CD4-positive, alpha-beta T cell treated with Interleukin-4 for 4 hours (primary cell): ENCODE measurements at regions not wholly inside any gene's neighbourhood (a gene's known extent, or its start where the extent isn't known, plus 50 kb on each side); places are given as distances from the start of the nearest gene placed in this dataset.
"Not testable (repeated sequence)": the region's sequence is repeated elsewhere in the genome, so short reads cannot be mapped to it uniquely, and the experiment has no call there.

ENCODE experiments used
- DNase-seq: peaks from one replicate; pipeline ENCODE4 v3.0.0-alpha.2; 2020

- DNase-seq = not testable (repeated sequence)
These were observed 78.0 kb upstream of the BLID start for GRCh38 chr11:122193881-122194480.

- DNase-seq = no peak
These were observed 77.4 kb upstream of the BLID start for GRCh38 chr11:122193457-122193856.

GRCh38 chr11:122192634-122193255 lies 76.7 kb upstream of the BLID start:
- DNase-seq = no peak

GRCh38 chr11:122190768-122191167 lies 74.8 kb upstream of the BLID start:
- DNase-seq = no peak

- no peak for DNase-seq
These were observed 73.2 kb upstream of the BLID start for GRCh38 chr11:122189229-122189628.

- no peak for DNase-seq
These were observed 71.6 kb upstream of the BLID start for GRCh38 chr11:122187373-122188165.

GRCh38 chr11:122186439-122187080 lies 70.5 kb upstream of the BLID start:
- no peak for DNase-seq

- no peak for DNase-seq
These were observed 67.9 kb upstream of the BLID start for GRCh38 chr11:122183933-122184332.

- DNase-seq = no peak
These were observed 65.9 kb upstream of the BLID start for GRCh38 chr11:122181893-122182292.

- DNase-seq = no peak
These were observed 65.4 kb upstream of the BLID start for GRCh38 chr11:122181372-122181771.

GRCh38 chr11:122179961-122180834 lies 64.2 kb upstream of the BLID start:
- no peak for DNase-seq

GRCh38 chr11:122178795-122179194 lies 62.8 kb upstream of the BLID start:
- no peak for DNase-seq

GRCh38 chr11:122177238-122177637 lies 61.2 kb upstream of the BLID start:
- no peak for DNase-seq

GRCh38 chr11:122176651-122177050 lies 60.6 kb upstream of the BLID start:
- no peak for DNase-seq

- no peak for DNase-seq
These were observed 59.3 kb upstream of the BLID start for GRCh38 chr11:122175306-122175705.

- no peak for DNase-seq
These were observed 57.6 kb upstream of the BLID start for GRCh38 chr11:122173587-122173986.

- no peak for DNase-seq
These were observed 57.0 kb upstream of the BLID start for GRCh38 chr11:122173074-122173450.

- no peak for DNase-seq
These were observed 56.5 kb upstream of the BLID start for GRCh38 chr11:122172352-122173073.

- no peak for DNase-seq
These were observed 54.9 kb upstream of the BLID start for GRCh38 chr11:122170815-122171475.

- DNase-seq = no peak
These were observed 52.2 kb upstream of the BLID start for GRCh38 chr11:122168218-122168617.

GRCh38 chr11:122167100-122167499 lies 51.1 kb upstream of the BLID start:
- DNase-seq = no peak
